ENCODE measurements at regions not wholly inside any gene's neighbourhood (a gene's known extent, or its start where the extent isn't known, plus 50 kb on each side); places are given as distances from the start of the nearest gene placed in this dataset.

- TF ChIP-seq CTCF (IDR thresholded peaks at IDR 0.05): no peak
- TF ChIP-seq POLR2A (IDR thresholded peaks at IDR 0.05): no peak
- TF ChIP-seq EP300 (IDR thresholded peaks at IDR 0.05): no peak
These were observed 283.3 kb downstream of the CENPC start for GRCh38 chr4:67261971-67262370.

All from ovary (tissue), 3 donors.